ENCODE measurements at regions not wholly inside any gene's neighbourhood (a gene's known extent, or its start where the extent isn't known, plus 50 kb on each side); places are given as distances from the start of the nearest gene placed in this dataset.

DNA sequence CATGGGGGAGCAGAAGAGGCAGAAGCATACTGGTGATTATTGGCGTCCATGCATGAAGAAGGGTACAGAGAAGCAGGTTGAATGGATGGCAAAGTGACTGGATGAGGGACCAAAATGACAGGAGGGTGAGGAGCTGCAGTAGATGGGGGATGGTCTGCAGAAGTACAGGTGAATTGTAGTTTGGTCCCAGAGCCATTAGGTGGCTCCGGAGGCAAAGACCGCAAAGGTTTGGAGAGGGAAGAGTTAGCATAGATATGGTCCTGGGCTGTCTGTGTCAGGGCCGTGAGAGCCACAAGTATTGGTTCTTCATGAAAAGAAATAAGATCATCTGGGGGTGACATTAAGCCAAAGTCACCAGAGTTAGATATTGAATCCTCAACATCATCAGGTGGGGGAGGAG, 59.0 kb upstream of the ZNF726 start:
- TF ChIP-seq, protein P1, sequence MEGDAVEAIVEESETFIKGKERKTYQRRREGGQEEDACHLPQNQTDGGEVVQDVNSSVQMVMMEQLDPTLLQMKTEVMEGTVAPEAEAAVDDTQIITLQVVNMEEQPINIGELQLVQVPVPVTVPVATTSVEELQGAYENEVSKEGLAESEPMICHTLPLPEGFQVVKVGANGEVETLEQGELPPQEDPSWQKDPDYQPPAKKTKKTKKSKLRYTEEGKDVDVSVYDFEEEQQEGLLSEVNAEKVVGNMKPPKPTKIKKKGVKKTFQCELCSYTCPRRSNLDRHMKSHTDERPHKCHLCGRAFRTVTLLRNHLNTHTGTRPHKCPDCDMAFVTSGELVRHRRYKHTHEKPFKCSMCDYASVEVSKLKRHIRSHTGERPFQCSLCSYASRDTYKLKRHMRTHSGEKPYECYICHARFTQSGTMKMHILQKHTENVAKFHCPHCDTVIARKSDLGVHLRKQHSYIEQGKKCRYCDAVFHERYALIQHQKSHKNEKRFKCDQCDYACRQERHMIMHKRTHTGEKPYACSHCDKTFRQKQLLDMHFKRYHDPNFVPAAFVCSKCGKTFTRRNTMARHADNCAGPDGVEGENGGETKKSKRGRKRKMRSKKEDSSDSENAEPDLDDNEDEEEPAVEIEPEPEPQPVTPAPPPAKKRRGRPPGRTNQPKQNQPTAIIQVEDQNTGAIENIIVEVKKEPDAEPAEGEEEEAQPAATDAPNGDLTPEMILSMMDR (conservative IDR thresholded peaks at IDR 0.05) = no peak
- Mint-ChIP-seq H3K36me3 (ENCODE audit: low read depth) (peaks cover 8% of the 10 kb centered on the region), H3K4me3 (no peak overlapping the region), H3K9me3 (peaks cover 21% of the 10 kb centered on the region), H3K27ac (ENCODE audit: unreplicated experiment) (no peak overlapping the region), H3K4me1 (no peaks in the 10 kb centered on the region), H3K27me3 (ENCODE audit: low read depth) (no peaks in the 10 kb centered on the region)
- no peak for DNase-seq (ENCODE audit: low read depth, low spot score)

DNA sequence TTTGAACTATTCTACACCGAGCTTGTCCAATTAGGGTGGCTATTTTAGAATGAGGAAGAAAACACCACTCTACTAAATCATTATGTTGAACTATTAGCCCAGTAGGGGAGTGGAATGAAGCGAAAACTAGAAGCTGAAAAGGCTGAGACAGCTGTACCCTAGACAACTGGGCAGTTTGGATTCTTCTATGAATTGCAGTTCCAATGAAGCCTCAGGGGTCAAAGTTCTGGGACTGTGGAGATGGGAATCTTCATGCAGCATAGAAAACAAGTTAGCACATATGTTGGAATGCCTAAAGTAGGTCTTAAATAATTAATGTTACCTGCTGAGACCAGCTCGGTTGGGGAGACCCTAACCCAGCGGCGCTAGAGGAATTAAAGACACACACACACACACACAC, 62.7 kb upstream of the ZNF726 start:
- H3K4me1 Mint-ChIP-seq = no peaks in the 10 kb centered on the region
- H3K27me3 Mint-ChIP-seq (ENCODE audit: low read depth) = no peaks in the 10 kb centered on the region
- H3K27ac Mint-ChIP-seq (ENCODE audit: unreplicated experiment) = no peak overlapping the region
- peaks cover 25% of the 10 kb centered on the region for H3K9me3 Mint-ChIP-seq
- H3K4me3 Mint-ChIP-seq = no peak overlapping the region
- H3K36me3 Mint-ChIP-seq (ENCODE audit: low read depth) = peaks cover 13% of the 10 kb centered on the region
- TF ChIP-seq, protein P1 (conservative IDR thresholded peaks at IDR 0.05) = no peak
- no peak for DNase-seq (ENCODE audit: low read depth, low spot score)

DNA sequence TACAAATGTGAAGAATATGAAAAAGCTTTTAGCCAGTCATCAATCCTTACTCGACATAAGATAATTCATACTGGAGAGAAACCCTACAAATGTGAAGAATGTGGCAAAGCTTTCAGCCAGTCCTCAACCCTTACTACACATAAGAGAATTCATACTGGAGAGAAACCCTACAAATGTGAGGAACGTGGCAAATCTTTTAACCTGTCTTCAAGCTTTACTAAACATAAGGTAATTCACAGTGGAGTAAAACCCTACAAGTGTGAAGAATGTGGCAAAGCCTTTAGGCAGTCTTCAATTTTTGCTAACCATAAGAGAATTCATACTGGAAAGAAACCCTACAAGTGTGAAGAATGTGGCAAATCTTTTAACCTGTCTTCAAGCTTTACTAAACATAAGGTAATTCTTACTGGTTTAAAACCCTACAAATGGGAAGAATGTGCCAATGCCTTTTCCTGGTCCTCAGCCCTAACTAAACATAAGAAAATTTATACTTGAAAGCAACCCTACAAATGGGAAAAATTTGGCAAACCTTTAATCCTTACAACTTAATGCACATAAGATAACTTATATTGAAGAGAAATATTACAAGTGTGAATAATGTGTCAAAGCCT, 74.1 kb upstream of the ZNF681 start:
- Mint-ChIP-seq H3K36me3 (ENCODE audit: low read depth) (peaks cover 32% of the 10 kb centered on the region), H3K9me3 (peaks cover 21% of the 10 kb centered on the region)

DNA sequence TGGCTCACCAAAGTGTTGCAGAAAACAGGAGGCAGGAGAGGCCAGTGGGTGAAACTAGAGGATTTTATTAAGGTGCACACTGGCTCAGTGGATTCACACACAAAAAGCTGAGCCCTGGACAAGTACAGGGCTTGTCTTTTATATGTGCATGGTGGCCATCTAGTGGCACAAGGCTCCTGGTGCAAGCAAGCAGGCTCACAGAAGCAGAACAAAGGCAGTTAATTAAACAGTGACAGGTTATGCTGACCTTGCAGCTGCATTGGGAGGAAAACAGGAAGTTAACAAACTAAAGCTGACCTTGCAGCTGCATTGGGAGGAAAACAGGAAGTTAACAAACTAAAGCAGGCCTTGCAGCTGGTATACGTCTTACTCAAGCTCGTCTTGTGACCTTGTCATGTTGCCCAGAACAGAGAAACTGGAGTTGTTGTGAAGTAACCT, 65.3 kb upstream of the ZNF681 start:
- no peak for DNase-seq (ENCODE audit: low read depth, low spot score)
- Mint-ChIP-seq H3K4me3 (no peak overlapping the region), H3K27ac (ENCODE audit: unreplicated experiment) (no peak overlapping the region), H3K36me3 (ENCODE audit: low read depth) (peaks cover 45% of the 10 kb centered on the region), H3K27me3 (ENCODE audit: low read depth) (no peaks in the 10 kb centered on the region), H3K9me3 (peaks cover 31% of the 10 kb centered on the region), H3K4me1 (no peaks in the 10 kb centered on the region)
- TF ChIP-seq, protein P1 (conservative IDR thresholded peaks at IDR 0.05) = peak; percentile 49

More for the DNA sequence above, 74.1 kb upstream of the ZNF681 start:
- H3K27me3 Mint-ChIP-seq (ENCODE audit: low read depth) = no peaks in the 10 kb centered on the region
- no peak for DNase-seq (ENCODE audit: low read depth, low spot score)
- no peak overlapping the region for H3K27ac Mint-ChIP-seq (ENCODE audit: unreplicated experiment)
- TF ChIP-seq, protein P1 (conservative IDR thresholded peaks at IDR 0.05) = no peak
- no peaks in the 10 kb centered on the region for H3K4me1 Mint-ChIP-seq
- H3K4me3 Mint-ChIP-seq = no peak overlapping the region

DNA sequence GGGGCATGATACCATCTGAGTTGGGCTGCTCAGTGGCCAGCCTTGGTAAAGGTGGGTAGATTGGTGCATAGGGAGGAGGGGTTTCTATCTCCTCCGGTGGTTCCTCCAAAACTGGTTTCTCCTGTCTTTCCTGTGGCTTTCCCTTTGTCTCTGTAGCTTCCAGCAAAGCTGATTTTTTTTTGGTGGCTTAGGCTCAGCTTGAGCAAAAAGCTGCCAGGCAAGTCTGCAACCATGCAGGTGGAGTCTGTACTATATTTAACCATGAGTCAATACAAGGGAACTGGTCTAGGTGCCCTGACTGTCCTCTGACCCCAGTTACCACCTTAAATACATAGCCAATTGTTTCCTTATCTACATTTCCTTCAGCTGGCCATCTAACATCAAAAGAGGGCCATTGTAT, 64.0 kb upstream of the ZNF681 start:
- Mint-ChIP-seq H3K27me3 (ENCODE audit: low read depth) (no peaks in the 10 kb centered on the region), H3K27ac (ENCODE audit: unreplicated experiment) (no peak overlapping the region)
- TF ChIP-seq, protein P1 (conservative IDR thresholded peaks at IDR 0.05) = no peak

More for the DNA sequence above, 64.0 kb upstream of the ZNF681 start:
- peaks cover 38% of the 10 kb centered on the region for H3K9me3 Mint-ChIP-seq
- peaks cover 53% of the 10 kb centered on the region for H3K36me3 Mint-ChIP-seq (ENCODE audit: low read depth)
- peak overlapping the region; percentile 2 for H3K4me3 Mint-ChIP-seq
- DNase-seq (ENCODE audit: low read depth, low spot score) = no peak
- H3K4me1 Mint-ChIP-seq = no peaks in the 10 kb centered on the region
